ENCODE measurements at regions not wholly inside any gene's neighbourhood (a gene's known extent, or its start where the extent isn't known, plus 50 kb on each side); places are given as distances from the start of the nearest gene placed in this dataset.

GRCh38 chr3:44012160-44012899 lies 229.4 kb upstream of the TOPAZ1 start:
- no peaks in the 10 kb centered on the region for H3K36me3 ChIP-seq (ENCODE audit: control insufficient read depth, insufficient read depth, low read length)
- H3K4me3 ChIP-seq (ENCODE audit: low read depth in 2 of 2, low read length in 2 of 2): no peak overlapping the region
- H3K9me3 ChIP-seq (ENCODE audit: control insufficient read depth, insufficient read depth, low read depth, low read length): no peaks in the 10 kb centered on the region
- ATAC-seq: no peak
- BruUV-seq (replicated peaks): no TSS peak
- no peak for DNase-seq (ENCODE audit: low read depth, low spot score)
- ChIA-PET CTCF (no interaction called here), POLR2A (no interaction called here)
- H3K27ac ChIP-seq (ENCODE audit: low read length): no peak overlapping the region
- H3K4me1 ChIP-seq (ENCODE audit: control insufficient read depth, insufficient read depth, low read length): no peaks in the 10 kb centered on the region
- in situ Hi-C loops (cut with HindIII; ENCODE audit: low pct_unique_long_range_greater_than_20kb, low sequenced_read_pairs): no loop called here
- H3K27me3 ChIP-seq (ENCODE audit: control insufficient read depth, insufficient read depth, low read length): 0 out of 2 replicates have a peak, but pooled peaks cover 2% of the 10 kb centered on the region
- intact Hi-C loops (cut with micrococcal nuclease; ENCODE audit: unreplicated experiment): no loop called here
- TF ChIP-seq SIN3A (IDR thresholded peaks at IDR 0.05; ENCODE audit: borderline replicate concordance, insufficient read depth, low read depth, low read length) (no peak), REST (IDR thresholded peaks at IDR 0.05; ENCODE audit: insufficient read depth in 1 of 2, low read depth in 2 of 2, low read length in 1 of 2) (no peak), CTCF (IDR thresholded peaks at IDR 0.05) (no peak), TCF7L2 (IDR thresholded peaks at IDR 0.05; ENCODE audit: low read depth, low read length) (no peak), POLR2AphosphoS5 (IDR thresholded peaks at IDR 0.05; ENCODE audit: low read depth, low read length) (no peak)

GRCh38 chr3:44013967-44014366 lies 227.7 kb upstream of the TOPAZ1 start:
- no peak for DNase-seq (ENCODE audit: low read depth, low spot score)
- CTCF ChIA-PET: no interaction called here
- in situ Hi-C loops (cut with HindIII; ENCODE audit: low pct_unique_long_range_greater_than_20kb, low sequenced_read_pairs) (no loop called here), intact Hi-C loops (cut with micrococcal nuclease; ENCODE audit: unreplicated experiment) (no loop called here)
- Histone ChIP-seq H3K9me3 (ENCODE audit: control insufficient read depth, insufficient read depth, low read depth, low read length) (no peaks in the 10 kb centered on the region), H3K4me3 (ENCODE audit: low read depth in 2 of 2, low read length in 2 of 2) (no peak overlapping the region), H3K27ac (ENCODE audit: low read length) (no peak overlapping the region), H3K4me1 (ENCODE audit: control insufficient read depth, insufficient read depth, low read length) (no peaks in the 10 kb centered on the region), H3K36me3 (ENCODE audit: control insufficient read depth, insufficient read depth, low read length) (no peaks in the 10 kb centered on the region), H3K27me3 (ENCODE audit: control insufficient read depth, insufficient read depth, low read length) (no peaks in the 10 kb centered on the region)
- TF ChIP-seq CTCF (IDR thresholded peaks at IDR 0.05): no peak
- TF ChIP-seq REST (IDR thresholded peaks at IDR 0.05; ENCODE audit: insufficient read depth in 1 of 2, low read depth in 2 of 2, low read length in 1 of 2): no peak
- TF ChIP-seq POLR2AphosphoS5 (IDR thresholded peaks at IDR 0.05; ENCODE audit: low read depth, low read length): no peak
- no peak for TF ChIP-seq SIN3A (IDR thresholded peaks at IDR 0.05; ENCODE audit: borderline replicate concordance, insufficient read depth, low read depth, low read length)
- no peak for TF ChIP-seq TCF7L2 (IDR thresholded peaks at IDR 0.05; ENCODE audit: low read depth, low read length)
- ATAC-seq: no peak
- no TSS peak for BruUV-seq (replicated peaks)
- POLR2A ChIA-PET: no interaction called here

Data from Panc1 (cell line).